ENCODE measurements at regions not wholly inside any gene's neighbourhood (a gene's known extent, or its start where the extent isn't known, plus 50 kb on each side); places are given as distances from the start of the nearest gene placed in this dataset.

- no peak for TF ChIP-seq CTCF (IDR thresholded peaks at IDR 0.05)
- no peaks in the 10 kb centered on the region for H3K36me3 ChIP-seq
- peaks cover 14% of the 10 kb centered on the region for H3K27me3 ChIP-seq
Measured at GRCh38 chr10:130778166-130778545, 533.4 kb downstream of the TCERG1L start.

GRCh38 chr10:130780763-130781162 lies 530.8 kb downstream of the TCERG1L start:
- Histone ChIP-seq H3K36me3 (no peaks in the 10 kb centered on the region), H3K27me3 (no peaks in the 10 kb centered on the region), H3K27ac (no peak overlapping the region), H3K4me1 (ENCODE audit: control insufficient read depth in 1 of 2, insufficient read depth in 1 of 2, low read depth in 1 of 2, low read length in 1 of 2) (no peaks in the 10 kb centered on the region), H3K4me3 (ENCODE audit: low read depth in 1 of 2, low read length in 1 of 2) (no peak overlapping the region), H3K9me3 (no peaks in the 10 kb centered on the region)
- no peak for TF ChIP-seq CTCF (IDR thresholded peaks at IDR 0.05)

More at GRCh38 chr10:130778166-130778545, 533.4 kb downstream of the TCERG1L start:
- H3K9me3 ChIP-seq: no peaks in the 10 kb centered on the region
- no peak overlapping the region for H3K4me3 ChIP-seq (ENCODE audit: low read depth in 1 of 2, low read length in 1 of 2)
- H3K4me1 ChIP-seq (ENCODE audit: control insufficient read depth in 1 of 2, insufficient read depth in 1 of 2, low read depth in 1 of 2, low read length in 1 of 2): no peaks in the 10 kb centered on the region
- no peak overlapping the region for H3K27ac ChIP-seq

- no peak overlapping the region for H3K4me3 ChIP-seq (ENCODE audit: low read depth in 1 of 2, low read length in 1 of 2)
- no peaks in the 10 kb centered on the region for H3K9me3 ChIP-seq
- H3K4me1 ChIP-seq (ENCODE audit: control insufficient read depth in 1 of 2, insufficient read depth in 1 of 2, low read depth in 1 of 2, low read length in 1 of 2): no peaks in the 10 kb centered on the region
- H3K36me3 ChIP-seq: no peaks in the 10 kb centered on the region
- no peaks in the 10 kb centered on the region for H3K27me3 ChIP-seq
- no peak for TF ChIP-seq CTCF (IDR thresholded peaks at IDR 0.05)
- H3K27ac ChIP-seq: no peak overlapping the region
Measured at GRCh38 chr10:130781206-130781605, 530.3 kb downstream of the TCERG1L start.

- no peak for TF ChIP-seq CTCF (IDR thresholded peaks at IDR 0.05)
- H3K27me3 ChIP-seq: no peaks in the 10 kb centered on the region
- no peak overlapping the region for H3K27ac ChIP-seq
- H3K36me3 ChIP-seq: no peaks in the 10 kb centered on the region
- no peak overlapping the region for H3K4me3 ChIP-seq (ENCODE audit: low read depth in 1 of 2, low read length in 1 of 2)
- no peaks in the 10 kb centered on the region for H3K4me1 ChIP-seq (ENCODE audit: control insufficient read depth in 1 of 2, insufficient read depth in 1 of 2, low read depth in 1 of 2, low read length in 1 of 2)
- no peaks in the 10 kb centered on the region for H3K9me3 ChIP-seq
Measured at GRCh38 chr10:130781623-130782022, 529.9 kb downstream of the TCERG1L start.

- no peak for TF ChIP-seq CTCF (IDR thresholded peaks at IDR 0.05)
- no peaks in the 10 kb centered on the region for H3K9me3 ChIP-seq
- no peaks in the 10 kb centered on the region for H3K4me1 ChIP-seq (ENCODE audit: control insufficient read depth in 1 of 2, insufficient read depth in 1 of 2, low read depth in 1 of 2, low read length in 1 of 2)
Measured at GRCh38 chr10:130782467-130782866, 529.1 kb downstream of the TCERG1L start.

GRCh38 chr10:130784326-130784725 lies 527.2 kb downstream of the TCERG1L start:
- no peaks in the 10 kb centered on the region for H3K9me3 ChIP-seq
- H3K4me1 ChIP-seq (ENCODE audit: control insufficient read depth in 1 of 2, insufficient read depth in 1 of 2, low read depth in 1 of 2, low read length in 1 of 2): no peaks in the 10 kb centered on the region
- no peak overlapping the region for H3K4me3 ChIP-seq (ENCODE audit: low read depth in 1 of 2, low read length in 1 of 2)
- H3K27ac ChIP-seq: no peak overlapping the region
- H3K36me3 ChIP-seq: no peaks in the 10 kb centered on the region
- no peaks in the 10 kb centered on the region for H3K27me3 ChIP-seq
- no peak for TF ChIP-seq CTCF (IDR thresholded peaks at IDR 0.05)

More at GRCh38 chr10:130782467-130782866, 529.1 kb downstream of the TCERG1L start:
- no peak overlapping the region for H3K27ac ChIP-seq
- no peaks in the 10 kb centered on the region for H3K27me3 ChIP-seq
- no peak overlapping the region for H3K4me3 ChIP-seq (ENCODE audit: low read depth in 1 of 2, low read length in 1 of 2)
- H3K36me3 ChIP-seq: no peaks in the 10 kb centered on the region
